ENCODE measurements at regions not wholly inside any gene's neighbourhood (a gene's known extent, or its start where the extent isn't known, plus 50 kb on each side); places are given as distances from the start of the nearest gene placed in this dataset.

DNA sequence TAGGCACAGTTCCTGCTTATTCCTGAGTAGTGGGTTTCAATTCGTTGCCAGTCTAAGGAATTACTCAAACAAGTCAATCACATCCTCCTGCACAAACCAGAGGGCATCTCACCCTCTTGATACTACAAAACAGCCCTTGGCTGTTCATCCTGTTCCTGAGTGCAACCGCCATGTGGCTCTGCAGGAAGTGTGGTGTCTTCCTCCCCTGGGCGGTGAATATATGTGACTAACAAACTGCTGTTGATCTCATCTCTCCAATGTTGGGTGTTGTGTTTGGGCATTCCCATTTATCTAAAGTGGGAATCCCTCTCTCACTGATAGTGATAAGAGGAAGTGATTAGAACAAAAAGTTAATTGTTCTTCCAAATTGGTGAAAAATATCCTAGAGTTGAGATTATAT, 163.0 kb downstream of the TBX18 start:
- H3K9me1 ChIP-seq (ENCODE audit: control insufficient read depth, extremely low read depth, insufficient read depth, low read length), result no peaks in the 10 kb centered on the region
- H3K4me1 ChIP-seq (ENCODE audit: control insufficient read depth, extremely low read depth, insufficient read depth, low read length), result no peaks in the 10 kb centered on the region
- no peaks in the 10 kb centered on the region for H3K9me3 ChIP-seq (ENCODE audit: control insufficient read depth, low read depth, low read length)
- no peaks in the 10 kb centered on the region for H3K79me2 ChIP-seq (ENCODE audit: control insufficient read depth, insufficient read depth, low read length)
- H3K36me3 ChIP-seq (ENCODE audit: control insufficient read depth in 2 of 2, extremely low read depth in 1 of 2, insufficient read depth in 2 of 2, low read length in 2 of 2), result no peaks in the 10 kb centered on the region
- no peaks in the 10 kb centered on the region for H4K20me1 ChIP-seq (ENCODE audit: control insufficient read depth, extremely low read depth, insufficient read depth, low read length)
- H3K4me3 ChIP-seq (ENCODE audit: control insufficient read depth in 2 of 3, extremely low read depth in 1 of 3, insufficient read depth in 2 of 3, low read depth in 1 of 3, low read length in 3 of 3), result no peak overlapping the region
- H3K4me2 ChIP-seq (ENCODE audit: control insufficient read depth, extremely low read depth, insufficient read depth, low read depth, low read length), result no peak overlapping the region
- no peak overlapping the region for H3K27ac ChIP-seq (ENCODE audit: control insufficient read depth, insufficient read depth, low read length)
- DNase-seq (ENCODE audit: low read depth, low spot score), result no peak
- dilution Hi-C loops (cut with MboI; ENCODE audit: extremely low pct_ligation_motif_present, low sequenced_read_pairs), result no loop called here
- H3K9ac ChIP-seq (ENCODE audit: control insufficient read depth, extremely low read depth, insufficient read depth, low read length), result no peak overlapping the region
- no peaks in the 10 kb centered on the region for H3K27me3 ChIP-seq (ENCODE audit: control insufficient read depth, extremely low read depth, insufficient read depth, low read length)
- no peak for FAIRE-seq
- no peak overlapping the region for H2AFZ ChIP-seq (ENCODE audit: control insufficient read depth, low read length)
- TF ChIP-seq, protein P1, sequence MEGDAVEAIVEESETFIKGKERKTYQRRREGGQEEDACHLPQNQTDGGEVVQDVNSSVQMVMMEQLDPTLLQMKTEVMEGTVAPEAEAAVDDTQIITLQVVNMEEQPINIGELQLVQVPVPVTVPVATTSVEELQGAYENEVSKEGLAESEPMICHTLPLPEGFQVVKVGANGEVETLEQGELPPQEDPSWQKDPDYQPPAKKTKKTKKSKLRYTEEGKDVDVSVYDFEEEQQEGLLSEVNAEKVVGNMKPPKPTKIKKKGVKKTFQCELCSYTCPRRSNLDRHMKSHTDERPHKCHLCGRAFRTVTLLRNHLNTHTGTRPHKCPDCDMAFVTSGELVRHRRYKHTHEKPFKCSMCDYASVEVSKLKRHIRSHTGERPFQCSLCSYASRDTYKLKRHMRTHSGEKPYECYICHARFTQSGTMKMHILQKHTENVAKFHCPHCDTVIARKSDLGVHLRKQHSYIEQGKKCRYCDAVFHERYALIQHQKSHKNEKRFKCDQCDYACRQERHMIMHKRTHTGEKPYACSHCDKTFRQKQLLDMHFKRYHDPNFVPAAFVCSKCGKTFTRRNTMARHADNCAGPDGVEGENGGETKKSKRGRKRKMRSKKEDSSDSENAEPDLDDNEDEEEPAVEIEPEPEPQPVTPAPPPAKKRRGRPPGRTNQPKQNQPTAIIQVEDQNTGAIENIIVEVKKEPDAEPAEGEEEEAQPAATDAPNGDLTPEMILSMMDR (optimal IDR thresholded peaks at IDR 0.05 in 1 of 3, IDR thresholded peaks at IDR 0.05 in 1 of 3, conservative IDR thresholded peaks at IDR 0.05 in 1 of 3; ENCODE audit: extremely low read depth in 1 of 3, insufficient read depth in 2 of 3, low read length in 3 of 3), result no peak
- no peak for TF ChIP-seq EZH2 (IDR thresholded peaks at IDR 0.05; ENCODE audit: low read length)

DNA sequence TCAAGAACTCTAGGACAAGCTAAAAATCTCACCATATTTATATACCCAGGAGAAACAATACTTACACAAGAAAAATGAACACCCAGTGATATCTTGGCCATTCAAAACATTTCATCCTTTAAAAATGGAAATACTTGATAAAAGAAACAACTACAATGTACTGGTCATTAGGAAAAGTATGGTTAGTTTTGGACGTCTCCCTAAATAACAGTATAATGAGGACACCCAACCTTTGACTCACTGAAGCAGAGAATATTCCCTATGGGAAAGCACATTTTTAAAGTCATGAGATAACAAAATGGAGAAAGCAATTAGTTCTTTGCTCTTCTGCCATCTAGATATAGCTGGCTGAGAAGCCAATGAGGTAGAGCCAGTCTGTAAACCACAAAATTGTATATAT, 164.4 kb downstream of the TBX18 start:
- Histone ChIP-seq H3K9me1 (ENCODE audit: control insufficient read depth, extremely low read depth, insufficient read depth, low read length) (no peaks in the 10 kb centered on the region), H3K36me3 (ENCODE audit: control insufficient read depth in 2 of 2, extremely low read depth in 1 of 2, insufficient read depth in 2 of 2, low read length in 2 of 2) (no peaks in the 10 kb centered on the region), H4K20me1 (ENCODE audit: control insufficient read depth, extremely low read depth, insufficient read depth, low read length) (no peaks in the 10 kb centered on the region), H3K27me3 (ENCODE audit: control insufficient read depth, extremely low read depth, insufficient read depth, low read length) (no peaks in the 10 kb centered on the region), H3K9ac (ENCODE audit: control insufficient read depth, extremely low read depth, insufficient read depth, low read length) (no peak overlapping the region), H3K9me3 (ENCODE audit: control insufficient read depth, low read depth, low read length) (no peaks in the 10 kb centered on the region), H3K4me2 (ENCODE audit: control insufficient read depth, extremely low read depth, insufficient read depth, low read depth, low read length) (no peak overlapping the region), H3K79me2 (ENCODE audit: control insufficient read depth, insufficient read depth, low read length) (no peaks in the 10 kb centered on the region), H2AFZ (ENCODE audit: control insufficient read depth, low read length) (no peak overlapping the region), H3K4me1 (ENCODE audit: control insufficient read depth, extremely low read depth, insufficient read depth, low read length) (no peaks in the 10 kb centered on the region), H3K27ac (ENCODE audit: control insufficient read depth, insufficient read depth, low read length) (no peak overlapping the region), H3K4me3 (ENCODE audit: control insufficient read depth in 2 of 3, extremely low read depth in 1 of 3, insufficient read depth in 2 of 3, low read depth in 1 of 3, low read length in 3 of 3) (no peak overlapping the region)
- TF ChIP-seq EZH2 (IDR thresholded peaks at IDR 0.05; ENCODE audit: low read length), result no peak
- TF ChIP-seq, protein P1 (optimal IDR thresholded peaks at IDR 0.05 in 1 of 3, IDR thresholded peaks at IDR 0.05 in 1 of 3, conservative IDR thresholded peaks at IDR 0.05 in 1 of 3; ENCODE audit: extremely low read depth in 1 of 3, insufficient read depth in 2 of 3, low read length in 3 of 3), result no peak
- DNase-seq (ENCODE audit: low read depth, low spot score) (no peak), FAIRE-seq (no peak)
- dilution Hi-C loops (cut with MboI; ENCODE audit: extremely low pct_ligation_motif_present, low sequenced_read_pairs), result no loop called here

Measured in keratinocyte (primary cell).